Naive B cell (primary cell): ENCODE measurements at regions not wholly inside any gene's neighbourhood (a gene's known extent, or its start where the extent isn't known, plus 50 kb on each side); places are given as distances from the start of the nearest gene placed in this dataset.
A peak's percentile ranks its signal among the peaks of the same experiment; 100 is the strongest.
"Not testable (repeated sequence)": the region's sequence is repeated elsewhere in the genome, so short reads cannot be mapped to it uniquely, and the experiment has no call there.

Experiments used
- ATAC-seq, 2 donors: fragments of 150-1000 bp; cut with Tn5 transposase; 2 replicates each; pipeline ENCODE4 v1.10.0; 2021; ENCODE audit warnings: low read depth in 2 of 2, mild to moderate bottlenecking in 2 of 2, moderate library complexity in 2 of 2
- DNase-seq: peaks from one replicate; pipeline ENCODE4 v3.0.0; 2022
- H3K27ac Mint-ChIP-seq, 6 donors: one replicate each; pipeline ENCODE4 v1.8.0; 2020 to 2022; ENCODE audit warnings: mild to moderate bottlenecking in 6 of 6, mixed read lengths in 6 of 6, moderate library complexity in 5 of 6, inconsistent platforms in 2 of 6
- H3K27me3 Mint-ChIP-seq, 3 donors: one replicate each; pipeline ENCODE4 v1.8.0; 2021 to 2022; ENCODE audit warnings: mixed read lengths in 3 of 3, mild to moderate bottlenecking in 1 of 3
- H3K36me3 Mint-ChIP-seq, 2 donors: one replicate each; pipeline ENCODE4 v1.8.0; 2020 to 2022; ENCODE audit warnings: mixed read lengths in 2 of 2, inconsistent platforms in 1 of 2, mild to moderate bottlenecking in 1 of 2
- H3K4me1 Mint-ChIP-seq, 3 donors: one replicate each; pipeline ENCODE4 v1.8.0; 2020 to 2022; ENCODE audit warnings: mixed read lengths in 3 of 3, inconsistent platforms in 1 of 3, mild to moderate bottlenecking in 1 of 3, moderate library complexity in 1 of 3
- H3K4me3 Mint-ChIP-seq, 8 donors: one replicate each; pipeline ENCODE4 v1.8.0; 2020 to 2022; ENCODE audit warnings: mild to moderate bottlenecking in 8 of 8, mixed read lengths in 8 of 8, moderate library complexity in 8 of 8, inconsistent platforms in 2 of 8
- H3K9me3 Mint-ChIP-seq, 7 donors: one replicate each; pipeline ENCODE4 v1.8.0; 2020 to 2022; ENCODE audit warnings: mixed read lengths in 7 of 7, mild to moderate bottlenecking in 5 of 7, inconsistent platforms in 2 of 7, moderate library complexity in 1 of 7

- no peak overlapping the region for H3K4me3 Mint-ChIP-seq
- no peaks in the 10 kb centered on the region for H3K36me3 Mint-ChIP-seq
- no peak overlapping the region for H3K27ac Mint-ChIP-seq
- ATAC-seq, result no peak
- no peaks in the 10 kb centered on the region for H3K27me3 Mint-ChIP-seq
- peaks cover 0 to 7% (median 3%) of the 10 kb centered on the region in 7 donors for H3K9me3 Mint-ChIP-seq
- H3K4me1 Mint-ChIP-seq, result no peaks in the 10 kb centered on the region
- no peak for DNase-seq
These were observed 673.8 kb downstream of the GBE1 start for GRCh38 chr3:81087607-81088006.

GRCh38 chr3:81086348-81086747, 675.1 kb downstream of the GBE1 start:
- no peak overlapping the region for H3K4me3 Mint-ChIP-seq
- H3K27ac Mint-ChIP-seq, result no peak overlapping the region
- ATAC-seq, result no peak
- H3K27me3 Mint-ChIP-seq, result no peaks in the 10 kb centered on the region
- no peak for DNase-seq
- no peaks in the 10 kb centered on the region for H3K36me3 Mint-ChIP-seq
- peaks cover 0 to 7% (median 3%) of the 10 kb centered on the region in 7 donors for H3K9me3 Mint-ChIP-seq
- no peaks in the 10 kb centered on the region for H3K4me1 Mint-ChIP-seq

GRCh38 chr3:81080608-81081007, 680.8 kb downstream of the GBE1 start:
- no peaks in the 10 kb centered on the region for H3K36me3 Mint-ChIP-seq
- ATAC-seq (no peak), DNase-seq (no peak)
- H3K4me3 Mint-ChIP-seq, result no peak overlapping the region
- H3K27me3 Mint-ChIP-seq, result no peaks in the 10 kb centered on the region
- no peaks in the 10 kb centered on the region for H3K4me1 Mint-ChIP-seq
- H3K27ac Mint-ChIP-seq, result no peak overlapping the region
- peaks cover 0 to 9% (median 2%) of the 10 kb centered on the region in 7 donors for H3K9me3 Mint-ChIP-seq

DNA sequence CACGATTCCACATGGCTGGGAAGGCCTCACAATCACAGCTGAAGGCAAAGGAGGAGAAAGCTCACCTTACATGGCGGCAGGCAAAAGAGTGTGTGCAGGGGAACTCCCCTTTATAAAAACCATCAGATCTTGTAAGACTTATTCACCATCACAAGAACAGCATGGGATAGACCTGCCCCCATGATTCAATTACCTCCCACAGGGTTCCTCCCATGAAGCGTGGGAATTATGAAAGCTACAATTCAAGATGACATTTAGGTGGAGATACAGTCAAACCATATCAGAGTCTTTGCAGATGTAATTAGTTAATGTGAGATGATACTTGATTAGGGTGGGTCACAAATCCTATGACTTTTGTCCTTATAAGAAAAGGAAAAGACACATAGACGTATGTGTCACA, 688.9 kb downstream of the GBE1 start:
- no peak for DNase-seq

GRCh38 chr3:81068546-81068945, 692.9 kb downstream of the GBE1 start:
- Mint-ChIP-seq H3K36me3 (no peaks in the 10 kb centered on the region), H3K9me3 (peaks cover 0 to 18% (median 12%) of the 10 kb centered on the region in 7 donors), H3K4me3 (no peak overlapping the region), H3K27ac (no peak overlapping the region), H3K27me3 (no peaks in the 10 kb centered on the region), H3K4me1 (no peaks in the 10 kb centered on the region)
- no peak for ATAC-seq
- no peak for DNase-seq

More for the DNA sequence above, 688.9 kb downstream of the GBE1 start:
- H3K27me3 Mint-ChIP-seq, result no peaks in the 10 kb centered on the region
- no peak overlapping the region for H3K4me3 Mint-ChIP-seq
- peaks cover 0 to 14% (median 5%) of the 10 kb centered on the region in 7 donors for H3K9me3 Mint-ChIP-seq
- ATAC-seq, result no peak
- H3K4me1 Mint-ChIP-seq, result no peaks in the 10 kb centered on the region
- no peak overlapping the region for H3K27ac Mint-ChIP-seq
- H3K36me3 Mint-ChIP-seq, result no peaks in the 10 kb centered on the region

GRCh38 chr3:81063896-81064295, 697.5 kb downstream of the GBE1 start:
- peaks cover 0 to 13% (median 11%) of the 10 kb centered on the region in 7 donors for H3K9me3 Mint-ChIP-seq

GRCh38 chr3:81051133-81051532, 710.3 kb downstream of the GBE1 start:
- not testable (repeated sequence) for H3K9me3 Mint-ChIP-seq, H3K4me3 Mint-ChIP-seq, H3K36me3 Mint-ChIP-seq, DNase-seq, H3K27ac Mint-ChIP-seq, ATAC-seq, H3K27me3 Mint-ChIP-seq, H3K4me1 Mint-ChIP-seq

More at GRCh38 chr3:81063896-81064295, 697.5 kb downstream of the GBE1 start:
- H3K36me3 Mint-ChIP-seq, result no peaks in the 10 kb centered on the region
- no peaks in the 10 kb centered on the region for H3K4me1 Mint-ChIP-seq
- H3K27ac Mint-ChIP-seq, result peak overlapping the region in 1 of 6 donors; percentile 23
- no peak overlapping the region for H3K4me3 Mint-ChIP-seq
- H3K27me3 Mint-ChIP-seq, result no peaks in the 10 kb centered on the region
- DNase-seq (no peak), ATAC-seq (no peak)

- no peak overlapping the region for H3K27ac Mint-ChIP-seq
- H3K4me3 Mint-ChIP-seq, result no peak overlapping the region
- ATAC-seq (no peak), DNase-seq (no peak)
- no peaks in the 10 kb centered on the region for H3K4me1 Mint-ChIP-seq
- H3K36me3 Mint-ChIP-seq, result no peaks in the 10 kb centered on the region
- peaks cover 0 to 6% (median 2%) of the 10 kb centered on the region in 7 donors for H3K9me3 Mint-ChIP-seq
- H3K27me3 Mint-ChIP-seq, result no peaks in the 10 kb centered on the region
These were observed 713.3 kb downstream of the GBE1 start for GRCh38 chr3:81048058-81048665.

DNA sequence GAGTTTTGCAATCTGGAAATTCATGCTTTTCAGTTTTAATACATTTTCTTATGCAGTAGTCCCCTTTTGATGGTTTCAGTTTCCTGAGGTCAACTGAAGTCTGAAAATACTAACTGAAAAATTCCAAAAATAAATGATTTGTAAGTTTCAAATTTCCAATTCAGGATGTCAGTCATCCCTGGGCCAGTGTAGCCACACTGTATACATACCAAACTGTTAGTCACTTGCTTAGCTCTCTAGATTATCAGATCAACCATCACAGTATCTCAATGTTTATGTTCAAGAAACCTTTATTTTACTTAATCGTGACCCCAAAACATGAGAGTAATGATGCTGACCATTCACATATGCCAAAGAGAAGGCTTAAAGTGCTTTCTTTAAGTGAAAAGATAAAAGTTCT, 715.5 kb downstream of the GBE1 start:
- H3K4me3 Mint-ChIP-seq, result no peak overlapping the region
- no peak overlapping the region for H3K27ac Mint-ChIP-seq
- no peaks in the 10 kb centered on the region for H3K4me1 Mint-ChIP-seq
- no peaks in the 10 kb centered on the region for H3K36me3 Mint-ChIP-seq
- ATAC-seq (no peak), DNase-seq (no peak)
- peaks cover 0 to 6% (median 2%) of the 10 kb centered on the region in 7 donors for H3K9me3 Mint-ChIP-seq
- no peaks in the 10 kb centered on the region for H3K27me3 Mint-ChIP-seq

- no peak for ATAC-seq
- no peaks in the 10 kb centered on the region for H3K4me1 Mint-ChIP-seq
- no peak overlapping the region for H3K27ac Mint-ChIP-seq
- DNase-seq, result no peak
- peaks cover 0 to 8% (median 3%) of the 10 kb centered on the region in 7 donors for H3K9me3 Mint-ChIP-seq
- no peaks in the 10 kb centered on the region for H3K27me3 Mint-ChIP-seq
- no peak overlapping the region for H3K4me3 Mint-ChIP-seq
- no peaks in the 10 kb centered on the region for H3K36me3 Mint-ChIP-seq
These were observed 716.2 kb downstream of the GBE1 start for GRCh38 chr3:81045246-81045645.

DNA sequence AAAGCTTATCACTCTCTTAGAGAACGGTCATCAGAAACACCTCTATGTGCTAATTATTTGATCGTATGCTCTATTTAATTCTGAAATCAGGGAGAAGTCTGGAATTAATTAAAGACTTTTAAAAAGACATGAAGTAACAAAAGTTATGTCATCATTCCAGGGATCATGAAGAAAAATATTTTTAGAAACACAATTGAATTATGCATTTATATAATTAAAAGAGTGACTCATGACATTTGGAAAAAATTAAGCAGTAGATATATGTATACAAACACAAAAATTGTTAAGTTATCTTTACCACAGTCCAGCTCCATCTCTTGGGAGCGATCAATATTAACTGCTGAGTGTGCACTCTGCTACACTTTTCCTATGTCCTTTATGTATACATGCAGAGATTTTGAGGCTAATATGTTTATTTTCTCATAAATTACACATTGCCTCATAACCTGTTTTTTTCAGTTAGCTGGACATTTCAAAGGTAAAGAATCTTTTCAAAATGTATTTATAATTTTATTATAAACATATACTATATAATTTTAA, 717.7 kb downstream of the GBE1 start:
- Mint-ChIP-seq H3K9me3 (peaks cover 0 to 11% (median 6%) of the 10 kb centered on the region in 7 donors), H3K4me3 (no peak overlapping the region), H3K4me1 (no peaks in the 10 kb centered on the region), H3K36me3 (no peaks in the 10 kb centered on the region), H3K27me3 (no peaks in the 10 kb centered on the region), H3K27ac (no peak overlapping the region)
- ATAC-seq (no peak), DNase-seq (no peak)

- ATAC-seq (no peak), DNase-seq (no peak)
- H3K27me3 Mint-ChIP-seq, result no peaks in the 10 kb centered on the region
- H3K4me3 Mint-ChIP-seq, result no peak overlapping the region
- H3K27ac Mint-ChIP-seq, result no peak overlapping the region
- H3K4me1 Mint-ChIP-seq, result no peaks in the 10 kb centered on the region
- H3K36me3 Mint-ChIP-seq, result no peaks in the 10 kb centered on the region
- peaks cover 0 to 11% (median 6%) of the 10 kb centered on the region in 7 donors for H3K9me3 Mint-ChIP-seq
These were observed 718.4 kb downstream of the GBE1 start for GRCh38 chr3:81043009-81043408.

DNA sequence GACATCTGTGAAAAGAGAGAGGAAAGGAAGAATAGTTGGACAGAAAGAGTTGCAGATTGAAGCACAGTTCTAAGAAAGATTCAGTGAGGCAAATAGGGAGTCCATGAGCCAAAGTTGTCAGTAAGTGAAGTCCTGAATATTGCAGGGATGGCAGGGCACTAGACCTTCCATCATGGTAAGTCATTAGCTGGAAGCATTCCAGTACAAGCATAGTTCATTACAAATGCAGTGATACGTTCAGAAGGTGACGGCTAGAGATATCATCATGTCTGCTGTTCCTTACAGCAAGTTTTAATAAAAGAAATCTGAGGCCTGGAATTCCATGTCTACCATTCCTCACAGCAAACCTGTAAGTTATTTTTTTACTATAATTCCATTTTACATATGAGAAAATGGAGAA, 720.1 kb downstream of the GBE1 start:
- H3K36me3 Mint-ChIP-seq, result no peaks in the 10 kb centered on the region
- H3K27me3 Mint-ChIP-seq, result no peaks in the 10 kb centered on the region
- no peaks in the 10 kb centered on the region for H3K4me1 Mint-ChIP-seq
- H3K9me3 Mint-ChIP-seq, result peaks cover 0 to 11% (median 6%) of the 10 kb centered on the region in 7 donors
- no peak for DNase-seq
- no peak overlapping the region for H3K27ac Mint-ChIP-seq
- ATAC-seq, result no peak
- no peak overlapping the region for H3K4me3 Mint-ChIP-seq

- Mint-ChIP-seq H3K9me3 (peaks cover 0 to 10% (median 3%) of the 10 kb centered on the region in 7 donors), H3K27me3 (no peaks in the 10 kb centered on the region), H3K4me3 (no peak overlapping the region), H3K27ac (no peak overlapping the region), H3K4me1 (no peaks in the 10 kb centered on the region), H3K36me3 (no peaks in the 10 kb centered on the region)
- no peak for DNase-seq
- no peak for ATAC-seq
These were observed 721.3 kb downstream of the GBE1 start for GRCh38 chr3:81040107-81040506.
